Caco-2 (cell line): ENCODE measurements at regions not wholly inside any gene's neighbourhood (a gene's known extent, or its start where the extent isn't known, plus 50 kb on each side); places are given as distances from the start of the nearest gene placed in this dataset.

Experiments used
- BruUV-seq: library from RNA; stranded (reverse); fragments of 400-500 nt; replicated peaks from 2 replicates; lab custom pipeline; 2021; lab: Mats Ljungman, UMichigan
- CTCF ChIA-PET: fragments of 300-600 bp; sonication (Branson Sonifier 250); formaldehyde crosslinking; loops from one replicate; lab custom pipeline; 2022; ENCODE audit warnings: antibody characterized with exemption; lab: Charles Lee
- POLR2A ChIA-PET: fragments of 300-600 bp; sonication (Branson Sonifier 250); formaldehyde crosslinking; loops from one replicate; lab custom pipeline; 2022; ENCODE audit warnings: antibody characterized with exemption; lab: Charles Lee
- DNase-seq, 2 experiments: peaks; one replicate each; pipeline versions ENCODE4 v3.0.0 to v3.0.0-alpha.2; 2020 to 2022
- H3K27me3 ChIP-seq: replicated peaks from 2 replicates; pipeline ENCODE4 v1.6.0; 2011; ENCODE audit warnings: low read length; ENCODE audit not compliant: control insufficient read depth, insufficient read depth
- H3K36me3 ChIP-seq: 2 replicates; pipeline ENCODE4 v1.5.1; 2011; ENCODE audit warnings: low read length; ENCODE audit not compliant: control insufficient read depth, insufficient read depth
- H3K4me1 ChIP-seq: fragments of 250-450 bp; sonication (Bioruptor Pico); 2 replicates; pipeline ENCODE4 v1.5.1; 2020; ENCODE audit warnings: mild to moderate bottlenecking
- H3K4me3 ChIP-seq: 2 replicates; pipeline ENCODE4 v1.5.1; 2011; ENCODE audit warnings: low read depth, mild to moderate bottlenecking, control low read depth, low read length
- H3K9me3 ChIP-seq: fragments of 250-450 bp; sonication (Bioruptor Pico); 2 replicates; pipeline ENCODE4 v1.5.1; 2020; ENCODE audit warnings: mild to moderate bottlenecking, moderate library complexity
- H3K27ac Mint-ChIP-seq: one replicate; pipeline ENCODE4 v1.8.0; 2022; ENCODE audit warnings: mixed read lengths; ENCODE audit not compliant: unreplicated experiment
- H3K27me3 Mint-ChIP-seq: one replicate; pipeline ENCODE4 v1.8.0; 2022; ENCODE audit warnings: mixed read lengths; ENCODE audit not compliant: insufficient read depth, unreplicated experiment
- H3K36me3 Mint-ChIP-seq: one replicate; pipeline ENCODE4 v1.8.0; 2022; ENCODE audit warnings: mild to moderate bottlenecking, mixed read lengths; ENCODE audit not compliant: insufficient read depth, unreplicated experiment
- H3K4me1 Mint-ChIP-seq: one replicate; pipeline ENCODE4 v1.8.0; 2022; ENCODE audit warnings: low read depth, mixed read lengths; ENCODE audit not compliant: unreplicated experiment
- H3K4me3 Mint-ChIP-seq: one replicate; pipeline ENCODE4 v1.8.0; 2022; ENCODE audit warnings: mild to moderate bottlenecking, moderate library complexity, mixed read lengths; ENCODE audit not compliant: unreplicated experiment
- H3K9me3 Mint-ChIP-seq: one replicate; pipeline ENCODE4 v1.8.0; 2022; ENCODE audit warnings: mixed read lengths; ENCODE audit not compliant: unreplicated experiment
- CTCF ChIP-seq, 2 experiments: fragments of 200-600 bp in 1 of 2; IDR thresholded peaks; 1 replicate in 1 of 2; 2 replicates in 1 of 2; pipeline versions ENCODE4 v1.5.1 to v1.8.0; 2011 to 2022; ENCODE audit warnings: antibody characterized with exemption in 1 of 2, control low read depth in 1 of 2, inconsistent platforms in 1 of 2, low read depth in 1 of 2, low read length in 1 of 2, mild to moderate bottlenecking in 1 of 2, moderate library complexity in 1 of 2; ENCODE audit not compliant: insufficient read depth in 1 of 2, severe bottlenecking in 1 of 2, unreplicated experiment in 1 of 2
- intact Hi-C: fragments of 100-400 bp; cut with micrococcal nuclease; formaldehyde crosslinking; loops from one replicate; pipeline ENCODE4 v1.10.0; 2022; ENCODE audit not compliant: unreplicated experiment

GRCh38 chr16:73319737-73320136 lies 271.8 kb upstream of the ZFHX3 start:
- no TSS peak for BruUV-seq
- Mint-ChIP-seq H3K9me3 (no peaks in the 10 kb centered on the region), H3K27me3 (peaks cover 4% of the 10 kb centered on the region), H3K36me3 (no peaks in the 10 kb centered on the region), H3K4me1 (no peaks in the 10 kb centered on the region), H3K27ac (no peak overlapping the region), H3K4me3 (no peak overlapping the region)
- intact Hi-C loops, result no loop called here
- DNase-seq, result no peak
- POLR2A ChIA-PET, result no interaction called here
- no peaks in the 10 kb centered on the region for H3K4me1 ChIP-seq
- no peak for TF ChIP-seq CTCF (IDR thresholded peaks at IDR 0.05; ENCODE audit: insufficient read depth in 1 of 2, low read depth in 1 of 2, low read length in 1 of 2, severe bottlenecking in 1 of 2, unreplicated experiment in 1 of 2)
- no peaks in the 10 kb centered on the region for H3K36me3 ChIP-seq
- CTCF ChIA-PET, result no interaction called here
- no peaks in the 10 kb centered on the region for H3K9me3 ChIP-seq
- no peaks in the 10 kb centered on the region for H3K27me3 ChIP-seq
- no peak overlapping the region for H3K4me3 ChIP-seq

GRCh38 chr16:73319261-73319660 lies 271.3 kb upstream of the ZFHX3 start:
- ChIA-PET POLR2A (no interaction called here), CTCF (no interaction called here)
- intact Hi-C loops, result no loop called here
- no peak overlapping the region for H3K4me3 Mint-ChIP-seq
- BruUV-seq, result no TSS peak
- TF ChIP-seq CTCF (IDR thresholded peaks at IDR 0.05; ENCODE audit: insufficient read depth in 1 of 2, low read depth in 1 of 2, low read length in 1 of 2, severe bottlenecking in 1 of 2, unreplicated experiment in 1 of 2), result no peak
- H3K36me3 ChIP-seq, result no peaks in the 10 kb centered on the region
- H3K9me3 ChIP-seq, result no peaks in the 10 kb centered on the region
- no peaks in the 10 kb centered on the region for H3K36me3 Mint-ChIP-seq
- no peak for DNase-seq
- H3K27me3 Mint-ChIP-seq, result peaks cover 4% of the 10 kb centered on the region
- no peaks in the 10 kb centered on the region for H3K4me1 Mint-ChIP-seq
- no peaks in the 10 kb centered on the region for H3K27me3 ChIP-seq
- H3K4me1 ChIP-seq, result no peaks in the 10 kb centered on the region
- no peaks in the 10 kb centered on the region for H3K9me3 Mint-ChIP-seq
- no peak overlapping the region for H3K27ac Mint-ChIP-seq
- no peak overlapping the region for H3K4me3 ChIP-seq

- no peak overlapping the region for H3K4me3 ChIP-seq
- no peak for DNase-seq
- ChIA-PET CTCF (no interaction called here), POLR2A (no interaction called here)
- no peaks in the 10 kb centered on the region for H3K4me1 ChIP-seq
- no peaks in the 10 kb centered on the region for H3K36me3 Mint-ChIP-seq
- H3K4me3 Mint-ChIP-seq, result no peak overlapping the region
- peaks cover 10% of the 10 kb centered on the region for H3K9me3 Mint-ChIP-seq
- H3K27me3 Mint-ChIP-seq, result peaks cover 4% of the 10 kb centered on the region
- no TSS peak for BruUV-seq
- no peak for TF ChIP-seq CTCF (IDR thresholded peaks at IDR 0.05; ENCODE audit: insufficient read depth in 1 of 2, low read depth in 1 of 2, low read length in 1 of 2, severe bottlenecking in 1 of 2, unreplicated experiment in 1 of 2)
- no peaks in the 10 kb centered on the region for H3K4me1 Mint-ChIP-seq
- no peaks in the 10 kb centered on the region for H3K36me3 ChIP-seq
- no peaks in the 10 kb centered on the region for H3K27me3 ChIP-seq
- H3K9me3 ChIP-seq, result no peaks in the 10 kb centered on the region
- no peak overlapping the region for H3K27ac Mint-ChIP-seq
- intact Hi-C loops, result no loop called here
Observed at GRCh38 chr16:73317321-73317857, 269.5 kb upstream of the ZFHX3 start.
